Right ventricle myocardium superior (tissue), 1 donor: ENCODE measurements at regions not wholly inside any gene's neighbourhood (a gene's known extent, or its start where the extent isn't known, plus 50 kb on each side); places are given as distances from the start of the nearest gene placed in this dataset.

Experiments used
- ATAC-seq: fragments of 200-7000 bp; cut with Tn5 transposase; one replicate; pipeline ENCODE4 v1.9.1; 2020; ENCODE audit warnings: mild to moderate bottlenecking; ENCODE audit not compliant: poor library complexity
- DNase-seq: peaks from one replicate; pipeline ENCODE4 v3.0.0-alpha.2; 2020
- intact Hi-C: fragments of 100-400 bp; cut with DNase I; formaldehyde crosslinking; loops from one replicate; pipeline ENCODE4 v1.11.2; 2022
- donor health status: DM: no; HTN: yes; CAD: no; lungs with severe emphysema.

- ATAC-seq: no peak
- no peak for DNase-seq
- intact Hi-C loops: no loop called here
Observed at GRCh38 chr15:95988574-95988887, 342.0 kb upstream of the NR2F2 start.

- intact Hi-C loops: no loop called here
- DNase-seq: no peak
- ATAC-seq: no peak
Observed at GRCh38 chr15:95989392-95989791, 341.1 kb upstream of the NR2F2 start.

- no peak for ATAC-seq
- no peak for DNase-seq
- intact Hi-C loops: no loop called here
Observed at GRCh38 chr15:95990833-95991232, 339.7 kb upstream of the NR2F2 start.

- intact Hi-C loops: no loop called here
- DNase-seq (no peak), ATAC-seq (no peak)
Observed at GRCh38 chr15:95994418-95994817, 336.1 kb upstream of the NR2F2 start.

GRCh38 chr15:95995375-95996168, 334.9 kb upstream of the NR2F2 start:
- intact Hi-C loops: no loop called here
- DNase-seq (no peak), ATAC-seq (no peak)

- intact Hi-C loops: no loop called here
- DNase-seq (no peak), ATAC-seq (no peak)
Observed at GRCh38 chr15:95996494-95996893, 334.0 kb upstream of the NR2F2 start.

GRCh38 chr15:95998935-95999334, 331.6 kb upstream of the NR2F2 start:
- ATAC-seq (no peak), DNase-seq (no peak)
- intact Hi-C loops: no loop called here

GRCh38 chr15:96002890-96003859, 327.3 kb upstream of the NR2F2 start:
- ATAC-seq: no peak
- DNase-seq: no peak
- intact Hi-C loops: no loop called here

- intact Hi-C loops: no loop called here
- ATAC-seq: no peak
Observed at GRCh38 chr15:96005906-96006305, 324.6 kb upstream of the NR2F2 start.

GRCh38 chr15:96011136-96011535, 319.4 kb upstream of the NR2F2 start:
- no peak for DNase-seq
- no peak for ATAC-seq
- intact Hi-C loops: no loop called here

More at GRCh38 chr15:96005906-96006305, 324.6 kb upstream of the NR2F2 start:
- no peak for DNase-seq

- DNase-seq: no peak
- ATAC-seq: no peak
- intact Hi-C loops: no loop called here
Observed at GRCh38 chr15:96014939-96015338, 315.6 kb upstream of the NR2F2 start.

GRCh38 chr15:96019114-96019513, 311.4 kb upstream of the NR2F2 start:
- no peak for ATAC-seq
- intact Hi-C loops: no loop called here
- DNase-seq: no peak

- DNase-seq (no peak), ATAC-seq (no peak)
- intact Hi-C loops: no loop called here
Observed at GRCh38 chr15:96020133-96020532, 310.4 kb upstream of the NR2F2 start.

- DNase-seq: no peak
- ATAC-seq: no peak
- intact Hi-C loops: no loop called here
Observed at GRCh38 chr15:96020797-96021196, 309.7 kb upstream of the NR2F2 start.

- intact Hi-C loops: no loop called here
- no peak for ATAC-seq
- DNase-seq: no peak
Observed at GRCh38 chr15:96023081-96023480, 307.4 kb upstream of the NR2F2 start.

GRCh38 chr15:96027501-96027900, 303.0 kb upstream of the NR2F2 start:
- ATAC-seq: no peak
- DNase-seq: no peak
- intact Hi-C loops: no loop called here

GRCh38 chr15:96028620-96029019, 301.9 kb upstream of the NR2F2 start:
- no peak for DNase-seq
- intact Hi-C loops: no loop called here
- ATAC-seq: no peak

GRCh38 chr15:96029172-96029571, 301.3 kb upstream of the NR2F2 start:
- intact Hi-C loops: no loop called here
- DNase-seq (no peak), ATAC-seq (no peak)

GRCh38 chr15:96031426-96032110, 298.9 kb upstream of the NR2F2 start:
- intact Hi-C loops: no loop called here
- ATAC-seq (no peak), DNase-seq (no peak)
